ENCODE measurements at regions not wholly inside any gene's neighbourhood (a gene's known extent, or its start where the extent isn't known, plus 50 kb on each side); places are given as distances from the start of the nearest gene placed in this dataset.

DNA sequence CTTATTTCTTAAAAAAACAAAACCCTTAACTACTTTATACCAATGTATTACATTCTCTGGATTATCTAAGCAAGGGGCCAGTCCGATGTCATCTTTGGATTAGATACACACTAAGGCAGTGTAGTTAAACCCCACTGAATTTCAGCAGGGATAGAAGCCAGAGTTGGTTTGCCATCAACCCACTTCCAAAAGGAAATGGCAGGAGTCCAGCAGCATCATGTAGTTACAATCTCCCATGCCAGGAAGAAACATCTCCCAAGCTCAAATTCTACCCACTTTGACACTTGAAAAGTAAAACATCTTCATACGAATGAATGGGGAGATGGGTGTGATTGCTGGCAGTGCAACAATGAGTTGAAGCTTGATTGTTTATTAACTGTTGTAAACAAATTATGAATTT is 203.5 kb upstream of the PLXNC1 start:
- no peaks in the 10 kb centered on the region for H3K27me3 ChIP-seq (ENCODE audit: low read length)
- no peak overlapping the region for H3K4me3 ChIP-seq (ENCODE audit: low read length)
- no peak overlapping the region for H2AFZ ChIP-seq (ENCODE audit: low read length)
- H3K4me2 ChIP-seq (ENCODE audit: low read depth, low read length, poor library complexity, severe bottlenecking), result no peak overlapping the region
- H3K36me3 ChIP-seq (ENCODE audit: insufficient read depth, low read length), result no peaks in the 10 kb centered on the region
- no peaks in the 10 kb centered on the region for H3K9me2 ChIP-seq (replicated peaks; ENCODE audit: insufficient read depth, low read length)
- H3K4me1 ChIP-seq (ENCODE audit: low read length), result peaks cover 7% of the 10 kb centered on the region; the same call in 1 of the 2 replicates
- H3K9ac ChIP-seq (ENCODE audit: low read length), result no peak overlapping the region
- no peaks in the 10 kb centered on the region for H3K79me2 ChIP-seq (ENCODE audit: low read length)
- no peak overlapping the region for H3K27ac ChIP-seq (ENCODE audit: low read length)
- H4K20me1 ChIP-seq (ENCODE audit: insufficient read depth, low read depth, low read length), result no peaks in the 10 kb centered on the region
- no peak for DNase-seq
- no peaks in the 10 kb centered on the region for H3K9me3 ChIP-seq (ENCODE audit: low read length)

DNA sequence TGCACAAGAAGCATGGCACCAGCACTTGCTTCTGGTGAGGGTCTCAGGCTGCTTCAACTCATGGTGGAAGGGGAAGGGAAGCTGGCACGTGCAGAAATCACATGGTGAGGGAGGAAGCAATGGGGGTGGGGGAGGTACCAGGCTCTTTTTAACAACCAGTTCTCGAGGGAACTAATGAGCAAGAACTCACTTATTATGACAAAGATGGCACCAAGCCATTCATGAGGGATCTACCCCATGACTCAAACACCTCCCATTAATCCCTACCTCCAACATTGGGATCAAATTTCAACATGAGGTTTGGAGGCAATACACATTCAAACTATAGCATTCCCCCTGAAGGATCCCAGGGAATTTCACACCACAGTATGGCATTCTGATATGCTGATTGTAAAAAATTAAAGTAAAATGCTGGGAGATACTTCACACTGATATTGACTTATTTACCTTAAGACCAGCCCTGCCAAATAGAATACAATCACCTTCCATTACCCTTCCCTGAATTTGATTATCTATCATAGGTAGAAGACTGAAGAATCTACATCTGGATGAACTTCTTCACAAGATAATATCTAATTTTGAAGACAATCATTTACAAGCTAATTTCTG is 201.7 kb upstream of the PLXNC1 start:
- no peak overlapping the region for H3K4me2 ChIP-seq (ENCODE audit: low read depth, low read length, poor library complexity, severe bottlenecking)
- DNase-seq, result no peak
- no peaks in the 10 kb centered on the region for H3K79me2 ChIP-seq (ENCODE audit: low read length)
- no peak overlapping the region for H2AFZ ChIP-seq (ENCODE audit: low read length)
- H3K9ac ChIP-seq (ENCODE audit: low read length), result no peak overlapping the region
- H3K9me2 ChIP-seq (replicated peaks; ENCODE audit: insufficient read depth, low read length), result no peaks in the 10 kb centered on the region
- H3K9me3 ChIP-seq (ENCODE audit: low read length), result no peaks in the 10 kb centered on the region
- H3K27ac ChIP-seq (ENCODE audit: low read length), result no peak overlapping the region
- no peaks in the 10 kb centered on the region for H3K27me3 ChIP-seq (ENCODE audit: low read length)
- H3K4me1 ChIP-seq (ENCODE audit: low read length), result peaks cover 7% of the 10 kb centered on the region; the same call in 1 of the 2 replicates
- H3K36me3 ChIP-seq (ENCODE audit: insufficient read depth, low read length), result no peaks in the 10 kb centered on the region
- H3K4me3 ChIP-seq (ENCODE audit: low read length), result no peak overlapping the region
- H4K20me1 ChIP-seq (ENCODE audit: insufficient read depth, low read depth, low read length), result no peaks in the 10 kb centered on the region

DNA sequence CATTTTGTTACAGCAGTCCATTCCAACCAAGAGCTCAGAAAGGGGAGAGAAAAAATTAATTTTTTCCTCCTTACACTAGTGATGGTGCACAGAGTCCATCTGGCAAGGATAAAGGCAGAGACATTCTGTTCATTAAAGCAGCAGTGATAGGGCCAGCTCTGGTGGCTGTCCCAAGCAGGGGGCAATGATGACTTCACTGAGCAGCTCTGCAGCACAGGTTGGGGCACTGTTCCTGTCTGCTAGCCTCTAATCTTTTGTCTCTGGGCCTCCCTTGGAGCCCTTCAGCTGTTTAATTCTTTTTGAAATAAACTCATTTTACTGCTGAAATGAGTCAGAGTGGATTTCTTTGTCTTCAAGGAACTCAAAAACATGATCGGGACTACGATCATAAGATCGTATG is 200.9 kb upstream of the PLXNC1 start:
- H3K27me3 ChIP-seq (ENCODE audit: low read length), result no peaks in the 10 kb centered on the region
- H4K20me1 ChIP-seq (ENCODE audit: insufficient read depth, low read depth, low read length), result no peaks in the 10 kb centered on the region
- no peaks in the 10 kb centered on the region for H3K36me3 ChIP-seq (ENCODE audit: insufficient read depth, low read length)
- no peak for DNase-seq
- no peak overlapping the region for H3K4me3 ChIP-seq (ENCODE audit: low read length)
- no peak overlapping the region for H2AFZ ChIP-seq (ENCODE audit: low read length)
- H3K4me2 ChIP-seq (ENCODE audit: low read depth, low read length, poor library complexity, severe bottlenecking), result no peak overlapping the region
- H3K79me2 ChIP-seq (ENCODE audit: low read length), result no peaks in the 10 kb centered on the region
- H3K27ac ChIP-seq (ENCODE audit: low read length), result no peak overlapping the region
- no peaks in the 10 kb centered on the region for H3K9me3 ChIP-seq (ENCODE audit: low read length)
- H3K4me1 ChIP-seq (ENCODE audit: low read length), result peaks cover under 1% of the 10 kb centered on the region; the same call in 1 of the 2 replicates
- no peaks in the 10 kb centered on the region for H3K9me2 ChIP-seq (replicated peaks; ENCODE audit: insufficient read depth, low read length)
- no peak overlapping the region for H3K9ac ChIP-seq (ENCODE audit: low read length)

DNA sequence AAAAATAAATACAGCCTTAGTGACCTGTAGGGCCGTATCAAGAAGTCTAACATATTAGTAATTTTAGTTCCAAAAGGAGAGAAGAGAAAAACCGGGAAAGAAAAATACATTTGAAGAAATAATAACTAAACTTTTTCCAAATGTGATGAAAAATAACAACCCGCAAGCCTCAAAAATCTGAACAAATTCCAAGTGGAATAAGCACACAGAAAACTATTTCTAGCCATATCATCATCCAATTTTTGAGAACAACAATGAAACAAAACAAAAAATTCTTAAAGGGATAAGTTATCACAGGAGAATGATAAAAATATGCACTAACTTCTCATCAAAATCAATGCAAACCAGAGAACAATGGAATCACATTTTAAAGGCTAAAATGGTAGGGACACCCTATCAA is 198.1 kb upstream of the PLXNC1 start:
- no peak overlapping the region for H3K9ac ChIP-seq (ENCODE audit: low read length)
- no peaks in the 10 kb centered on the region for H4K20me1 ChIP-seq (ENCODE audit: insufficient read depth, low read depth, low read length)
- no peaks in the 10 kb centered on the region for H3K79me2 ChIP-seq (ENCODE audit: low read length)
- no peak overlapping the region for H3K4me2 ChIP-seq (ENCODE audit: low read depth, low read length, poor library complexity, severe bottlenecking)
- no peak for DNase-seq
- H3K4me3 ChIP-seq (ENCODE audit: low read length), result no peak overlapping the region
- no peaks in the 10 kb centered on the region for H3K4me1 ChIP-seq (ENCODE audit: low read length)
- H3K9me3 ChIP-seq (ENCODE audit: low read length), result no peaks in the 10 kb centered on the region
- no peaks in the 10 kb centered on the region for H3K27me3 ChIP-seq (ENCODE audit: low read length)
- no peak overlapping the region for H3K27ac ChIP-seq (ENCODE audit: low read length)
- no peaks in the 10 kb centered on the region for H3K9me2 ChIP-seq (replicated peaks; ENCODE audit: insufficient read depth, low read length)
- H2AFZ ChIP-seq (ENCODE audit: low read length), result no peak overlapping the region
- no peaks in the 10 kb centered on the region for H3K36me3 ChIP-seq (ENCODE audit: insufficient read depth, low read length)

DNA sequence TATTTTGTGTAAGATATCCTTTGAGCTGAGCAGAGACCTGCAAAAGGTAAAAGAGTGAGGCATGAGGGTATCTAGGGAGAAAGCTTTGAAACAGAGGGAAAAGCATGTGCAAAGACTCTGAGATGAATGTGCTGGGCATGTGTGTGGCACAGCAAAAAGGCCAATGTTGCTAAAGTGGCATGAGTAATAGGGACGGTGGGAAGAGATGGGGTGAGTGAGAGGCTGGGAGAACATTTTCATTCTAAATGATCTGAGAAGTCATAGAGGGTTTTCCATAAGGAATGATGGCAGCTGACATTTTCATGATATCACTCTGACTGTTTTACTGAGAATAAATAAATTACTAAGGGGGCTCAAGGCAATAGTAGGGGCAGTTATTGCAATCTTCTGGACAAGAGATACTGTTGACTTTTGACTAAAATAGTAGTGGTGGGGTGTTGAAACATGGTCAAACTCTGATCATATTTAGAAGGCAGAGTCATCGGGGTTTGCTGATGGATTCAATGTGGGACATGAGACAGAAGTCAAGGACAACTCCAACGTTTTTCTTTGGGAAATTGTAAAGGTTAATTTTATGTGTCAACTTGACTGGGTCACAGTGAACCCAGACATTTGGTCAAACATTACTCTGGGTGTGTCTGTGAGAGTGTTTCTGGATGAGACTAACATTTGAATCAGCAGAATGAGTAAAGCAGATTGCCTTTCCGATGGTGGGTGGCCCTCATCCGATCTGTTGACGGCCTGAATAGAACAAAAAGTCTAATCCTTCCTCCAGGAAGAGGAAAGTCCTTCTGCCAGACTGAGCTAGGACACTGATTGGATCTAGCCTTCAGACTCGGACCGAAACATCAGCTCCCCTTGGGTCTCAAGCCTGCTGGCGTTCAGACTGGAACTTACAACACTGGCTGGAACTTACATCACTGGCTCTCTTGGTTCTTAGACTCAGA is 193.9 kb upstream of the PLXNC1 start:
- no peak for DNase-seq
- no peaks in the 10 kb centered on the region for H4K20me1 ChIP-seq (ENCODE audit: insufficient read depth, low read depth, low read length)
- no peak overlapping the region for H2AFZ ChIP-seq (ENCODE audit: low read length)
- H3K36me3 ChIP-seq (ENCODE audit: insufficient read depth, low read length), result no peaks in the 10 kb centered on the region
- H3K4me1 ChIP-seq (ENCODE audit: low read length), result no peaks in the 10 kb centered on the region
- H3K79me2 ChIP-seq (ENCODE audit: low read length), result no peaks in the 10 kb centered on the region
- no peak overlapping the region for H3K27ac ChIP-seq (ENCODE audit: low read length)
- H3K9ac ChIP-seq (ENCODE audit: low read length), result no peak overlapping the region
- H3K9me2 ChIP-seq (replicated peaks; ENCODE audit: insufficient read depth, low read length), result no peaks in the 10 kb centered on the region
- H3K27me3 ChIP-seq (ENCODE audit: low read length), result no peaks in the 10 kb centered on the region
- H3K4me2 ChIP-seq (ENCODE audit: low read depth, low read length, poor library complexity, severe bottlenecking), result no peak overlapping the region
- H3K9me3 ChIP-seq (ENCODE audit: low read length), result no peaks in the 10 kb centered on the region
- H3K4me3 ChIP-seq (ENCODE audit: low read length), result no peak overlapping the region

DNA sequence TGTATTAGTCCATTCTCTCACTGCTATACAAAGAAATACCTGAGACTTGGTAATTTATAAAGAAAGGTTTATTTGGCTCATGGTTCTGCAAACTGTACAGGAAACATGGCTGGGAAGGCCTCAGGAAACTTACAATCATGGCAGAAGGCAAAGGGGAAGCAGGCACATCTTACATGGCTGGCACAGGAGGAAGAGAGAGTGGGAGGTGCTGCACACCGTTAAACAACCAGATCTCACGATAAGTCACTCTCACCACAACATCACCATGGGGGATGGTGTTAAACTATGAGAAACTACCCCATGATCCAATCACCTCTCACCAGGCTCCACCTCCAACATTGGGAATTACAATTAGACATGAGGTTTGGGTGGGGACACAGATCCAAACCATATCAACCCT is 191.8 kb upstream of the PLXNC1 start:
- H3K4me1 ChIP-seq (ENCODE audit: low read length), result no peaks in the 10 kb centered on the region
- no peaks in the 10 kb centered on the region for H3K9me2 ChIP-seq (replicated peaks; ENCODE audit: insufficient read depth, low read length)
- no peak for DNase-seq
- no peaks in the 10 kb centered on the region for H4K20me1 ChIP-seq (ENCODE audit: insufficient read depth, low read depth, low read length)
- no peaks in the 10 kb centered on the region for H3K9me3 ChIP-seq (ENCODE audit: low read length)
- H3K79me2 ChIP-seq (ENCODE audit: low read length), result no peaks in the 10 kb centered on the region
- no peak overlapping the region for H3K4me3 ChIP-seq (ENCODE audit: low read length)
- no peaks in the 10 kb centered on the region for H3K36me3 ChIP-seq (ENCODE audit: insufficient read depth, low read length)
- H3K27me3 ChIP-seq (ENCODE audit: low read length), result no peaks in the 10 kb centered on the region
- H3K27ac ChIP-seq (ENCODE audit: low read length), result no peak overlapping the region
- H3K9ac ChIP-seq (ENCODE audit: low read length), result no peak overlapping the region
- no peak overlapping the region for H3K4me2 ChIP-seq (ENCODE audit: low read depth, low read length, poor library complexity, severe bottlenecking)
- H2AFZ ChIP-seq (ENCODE audit: low read length), result no peak overlapping the region

DNA sequence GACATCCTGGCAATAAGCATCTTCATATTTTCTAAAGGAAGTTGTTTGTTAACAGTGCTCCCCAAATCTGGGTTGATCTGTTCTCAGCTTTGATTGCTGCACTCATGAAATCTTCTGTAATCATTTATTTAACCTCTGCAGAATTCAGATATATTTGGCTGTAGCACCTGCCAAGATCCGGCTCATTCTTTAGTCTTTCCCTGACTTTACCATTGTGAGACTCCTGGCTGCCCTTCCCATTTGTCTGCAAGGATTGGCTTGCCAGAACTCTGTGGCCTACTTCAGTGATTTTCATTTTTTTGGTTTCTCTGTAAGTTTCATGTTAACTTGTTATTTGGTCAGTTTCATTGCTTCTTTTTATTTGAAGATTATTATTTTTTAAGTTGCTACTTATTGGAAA is 191.2 kb upstream of the PLXNC1 start:
- H3K27me3 ChIP-seq (ENCODE audit: low read length), result no peaks in the 10 kb centered on the region
- H3K4me3 ChIP-seq (ENCODE audit: low read length), result no peak overlapping the region
- no peak overlapping the region for H3K4me2 ChIP-seq (ENCODE audit: low read depth, low read length, poor library complexity, severe bottlenecking)
- no peaks in the 10 kb centered on the region for H3K9me2 ChIP-seq (replicated peaks; ENCODE audit: insufficient read depth, low read length)
- no peak for DNase-seq
- no peaks in the 10 kb centered on the region for H3K36me3 ChIP-seq (ENCODE audit: insufficient read depth, low read length)
- H3K9me3 ChIP-seq (ENCODE audit: low read length), result no peaks in the 10 kb centered on the region
- H3K79me2 ChIP-seq (ENCODE audit: low read length), result no peaks in the 10 kb centered on the region
- H3K4me1 ChIP-seq (ENCODE audit: low read length), result no peaks in the 10 kb centered on the region
- no peak overlapping the region for H3K9ac ChIP-seq (ENCODE audit: low read length)
- H3K27ac ChIP-seq (ENCODE audit: low read length), result no peak overlapping the region
- H2AFZ ChIP-seq (ENCODE audit: low read length), result no peak overlapping the region
- no peaks in the 10 kb centered on the region for H4K20me1 ChIP-seq (ENCODE audit: insufficient read depth, low read depth, low read length)

DNA sequence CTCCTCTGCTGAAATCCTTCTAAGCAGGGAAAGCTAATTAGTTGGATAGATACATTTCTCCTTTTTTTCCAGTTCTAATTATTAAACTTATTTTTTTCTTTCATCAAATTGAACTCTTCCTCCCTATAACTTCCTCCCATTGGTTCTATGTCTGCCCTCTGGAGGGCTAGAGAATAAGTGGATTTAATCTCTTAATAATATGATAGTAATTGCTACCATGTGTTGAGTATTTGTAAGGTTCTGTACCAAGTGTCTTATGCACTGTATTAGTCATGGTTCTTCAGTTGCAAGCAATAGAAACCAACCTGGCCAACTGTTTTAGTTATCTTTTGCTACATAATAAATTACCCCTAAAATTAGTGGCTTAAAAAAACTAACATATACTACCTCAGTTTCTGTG is 190.5 kb upstream of the PLXNC1 start:
- H3K27ac ChIP-seq (ENCODE audit: low read length), result no peak overlapping the region
- no peaks in the 10 kb centered on the region for H3K79me2 ChIP-seq (ENCODE audit: low read length)
- no peak overlapping the region for H2AFZ ChIP-seq (ENCODE audit: low read length)
- H3K4me1 ChIP-seq (ENCODE audit: low read length), result no peaks in the 10 kb centered on the region
- no peaks in the 10 kb centered on the region for H3K9me2 ChIP-seq (replicated peaks; ENCODE audit: insufficient read depth, low read length)
- H3K36me3 ChIP-seq (ENCODE audit: insufficient read depth, low read length), result no peaks in the 10 kb centered on the region
- no peak for DNase-seq
- H3K27me3 ChIP-seq (ENCODE audit: low read length), result no peaks in the 10 kb centered on the region
- no peak overlapping the region for H3K4me3 ChIP-seq (ENCODE audit: low read length)
- H4K20me1 ChIP-seq (ENCODE audit: insufficient read depth, low read depth, low read length), result no peaks in the 10 kb centered on the region
- no peak overlapping the region for H3K4me2 ChIP-seq (ENCODE audit: low read depth, low read length, poor library complexity, severe bottlenecking)
- no peaks in the 10 kb centered on the region for H3K9me3 ChIP-seq (ENCODE audit: low read length)
- H3K9ac ChIP-seq (ENCODE audit: low read length), result no peak overlapping the region
